ENCODE measurements at regions not wholly inside any gene's neighbourhood (a gene's known extent, or its start where the extent isn't known, plus 50 kb on each side); places are given as distances from the start of the nearest gene placed in this dataset.
"Not testable (repeated sequence)": the region's sequence is repeated elsewhere in the genome, so short reads cannot be mapped to it uniquely, and the experiment has no call there.

GRCh38 chr12:131213896-131214442 is 260.3 kb downstream of the ADGRD1 start:
- no peak for DNase-seq (ENCODE audit: low spot score)

DNA sequence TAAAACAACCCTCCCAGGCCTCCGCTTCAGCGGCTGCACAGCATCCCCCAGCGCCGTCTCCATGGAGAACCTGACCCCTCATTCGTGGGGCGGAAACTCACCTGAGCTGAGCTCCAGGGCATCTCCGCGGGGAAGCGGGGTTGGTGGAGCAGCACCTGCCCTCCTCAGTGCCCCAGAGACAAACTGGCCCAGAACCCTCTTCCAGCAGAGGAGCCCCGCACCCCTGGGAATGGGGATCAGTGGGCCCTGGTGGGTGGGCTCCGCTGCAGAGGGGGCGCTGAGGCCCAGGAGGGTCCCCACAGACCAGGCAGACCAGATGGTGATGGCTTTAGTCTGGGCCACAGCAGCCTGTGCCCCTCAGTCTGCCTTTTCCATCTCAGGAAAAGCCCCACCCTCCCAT is 261.2 kb downstream of the ADGRD1 start:
- not testable (repeated sequence) for DNase-seq (ENCODE audit: low spot score)

GRCh38 chr12:131216587-131216986 is 262.9 kb downstream of the ADGRD1 start:
- DNase-seq (ENCODE audit: low spot score), result not testable (repeated sequence)

DNA sequence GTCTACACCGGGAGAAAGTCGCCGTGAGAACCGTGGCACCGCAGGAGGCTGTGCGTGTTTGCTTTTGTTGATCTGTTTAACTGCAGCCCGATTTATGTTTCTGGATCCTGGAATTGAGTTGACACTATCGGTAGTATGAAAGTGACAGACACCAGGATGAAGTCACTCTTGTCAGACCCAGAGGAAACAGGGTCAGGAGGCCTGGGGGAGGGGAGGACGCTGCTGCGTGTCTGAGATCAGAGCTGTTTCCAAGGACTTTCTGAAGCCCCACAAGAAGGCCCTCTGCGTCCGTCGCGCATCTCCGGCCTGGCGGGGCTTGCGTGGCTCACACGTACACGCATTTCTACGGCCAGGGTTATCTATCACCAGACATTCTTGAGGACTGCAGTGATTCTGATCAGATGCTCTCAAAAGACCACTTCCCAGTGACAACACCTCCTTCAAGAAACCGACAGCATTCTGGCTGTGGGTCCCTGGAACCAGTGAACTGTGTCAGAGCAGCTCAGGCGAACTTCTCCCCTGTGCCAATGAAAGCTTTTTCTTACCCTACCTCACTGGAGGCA is 263.4 kb downstream of the ADGRD1 start:
- DNase-seq (ENCODE audit: low spot score), result no peak

- no peak for DNase-seq (ENCODE audit: low spot score)
Measured at GRCh38 chr12:131218026-131218922, 264.6 kb downstream of the ADGRD1 start.

DNA sequence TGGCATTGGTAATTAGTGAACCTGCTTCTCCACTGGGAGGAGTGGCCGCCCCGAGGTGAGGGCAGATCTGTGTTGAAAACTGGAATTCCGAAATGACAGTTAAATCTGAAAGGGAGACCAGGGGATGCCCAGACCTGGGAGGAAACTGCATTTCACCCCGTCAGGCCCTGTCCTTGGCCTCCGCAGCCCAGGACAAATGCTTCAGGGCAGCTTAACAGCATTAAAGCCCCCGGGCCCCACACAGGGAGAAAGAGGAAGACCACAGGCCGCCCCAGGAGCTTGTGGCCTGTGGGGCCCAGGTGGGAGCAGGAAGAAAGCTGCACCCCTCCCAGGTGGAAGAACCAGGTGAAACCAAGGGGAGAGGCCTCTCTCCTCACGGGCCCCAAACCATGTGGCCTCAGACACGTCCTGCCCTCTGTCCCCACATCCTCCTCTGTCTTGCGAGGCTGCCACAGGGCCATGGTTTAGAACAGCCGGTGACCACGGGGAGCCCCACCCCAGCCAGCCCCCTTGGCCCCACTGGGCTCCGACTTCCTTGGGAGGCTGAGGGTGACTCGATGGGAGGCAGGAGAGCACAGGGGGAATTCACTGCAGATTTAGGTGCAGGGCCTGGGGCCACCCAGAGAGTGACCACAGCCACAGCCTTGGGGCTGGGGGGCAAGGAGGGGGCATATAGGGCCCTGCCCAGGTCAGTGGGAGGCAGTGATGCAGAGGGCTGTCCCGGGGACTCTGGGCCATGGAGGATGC is 265.4 kb downstream of the ADGRD1 start:
- DNase-seq (ENCODE audit: low spot score), result no peak

GRCh38 chr12:131219670-131220330 is 266.1 kb downstream of the ADGRD1 start:
- no peak for DNase-seq (ENCODE audit: low spot score)

DNA sequence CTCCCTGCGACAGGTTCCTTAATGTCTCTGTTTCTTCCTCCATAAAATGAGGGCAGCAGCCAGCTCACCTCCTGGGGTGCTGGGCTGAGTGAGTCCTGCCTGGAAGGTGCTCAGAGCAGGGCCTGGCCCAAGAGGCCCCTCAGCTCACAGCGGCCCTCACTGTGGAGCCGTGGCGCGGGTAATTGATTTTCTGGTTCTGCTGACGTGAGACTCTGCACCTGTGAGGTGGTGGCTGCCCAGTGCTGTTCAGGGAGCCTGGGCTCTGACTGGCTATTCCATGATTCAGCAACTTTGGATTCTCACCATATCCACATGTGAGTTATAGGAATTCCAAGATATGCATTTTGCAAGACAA is 266.6 kb downstream of the ADGRD1 start:
- DNase-seq (ENCODE audit: low spot score), result no peak

- DNase-seq (ENCODE audit: low spot score), result no peak
Measured at GRCh38 chr12:131221061-131221956, 267.6 kb downstream of the ADGRD1 start.

DNA sequence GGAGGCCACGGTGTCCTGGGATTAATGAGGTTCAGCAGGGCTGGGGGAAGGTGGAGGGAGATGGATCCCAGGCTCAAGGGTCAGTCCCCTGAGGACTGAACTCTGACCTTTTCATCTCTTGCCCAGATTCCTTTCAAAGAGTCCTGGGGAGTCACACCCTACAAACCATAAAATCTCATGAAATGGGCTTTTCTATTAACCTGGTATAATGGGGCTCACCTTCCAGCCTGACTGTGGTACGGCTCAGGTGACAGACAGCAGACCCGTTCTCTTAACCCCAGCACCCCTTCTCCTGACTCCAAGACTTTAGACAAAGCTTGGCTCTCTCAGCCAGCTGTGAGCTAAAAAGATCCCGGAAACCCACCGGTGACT is 268.2 kb downstream of the ADGRD1 start:
- no peak for DNase-seq (ENCODE audit: low spot score)

DNA sequence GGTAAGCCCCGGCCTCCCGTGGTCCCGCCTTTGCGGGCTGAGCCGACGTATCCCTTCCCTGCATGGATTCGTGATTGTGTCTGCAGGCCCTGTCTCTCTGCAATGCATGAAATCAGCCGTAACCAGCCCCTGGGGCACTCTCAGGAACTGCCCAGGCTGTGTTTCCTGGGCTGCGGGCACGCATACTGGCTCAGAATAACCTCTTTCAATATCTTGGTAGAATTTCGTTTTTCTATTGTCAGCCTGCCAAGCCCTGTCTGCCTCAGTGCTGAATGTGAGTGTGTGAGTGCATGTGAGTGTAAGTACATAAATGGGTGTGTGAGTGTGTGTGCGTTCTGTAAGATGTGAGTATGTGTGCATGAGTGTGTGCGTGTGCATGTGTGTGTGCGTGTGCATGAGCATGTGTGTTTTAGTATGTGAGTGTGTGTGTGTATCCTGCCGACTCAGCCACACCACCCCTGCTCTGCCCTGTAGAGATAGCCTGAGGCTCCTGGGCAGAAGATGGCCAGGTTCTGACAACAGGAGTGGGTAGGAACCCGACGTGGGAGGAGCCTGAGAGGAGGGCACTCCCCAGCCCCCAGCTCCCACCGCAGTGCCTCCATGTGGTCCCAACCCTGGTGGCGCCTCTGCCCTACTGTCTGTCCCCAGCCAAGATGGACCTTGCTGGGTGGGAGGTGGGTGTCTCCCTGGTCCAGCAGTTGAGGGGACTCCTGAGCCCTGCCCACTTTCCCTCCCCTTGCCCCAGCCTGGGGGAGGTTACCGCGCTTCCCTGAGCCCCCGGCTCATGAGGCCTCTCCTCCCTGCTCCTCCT is 268.8 kb downstream of the ADGRD1 start:
- no peak for DNase-seq (ENCODE audit: low spot score)

DNA sequence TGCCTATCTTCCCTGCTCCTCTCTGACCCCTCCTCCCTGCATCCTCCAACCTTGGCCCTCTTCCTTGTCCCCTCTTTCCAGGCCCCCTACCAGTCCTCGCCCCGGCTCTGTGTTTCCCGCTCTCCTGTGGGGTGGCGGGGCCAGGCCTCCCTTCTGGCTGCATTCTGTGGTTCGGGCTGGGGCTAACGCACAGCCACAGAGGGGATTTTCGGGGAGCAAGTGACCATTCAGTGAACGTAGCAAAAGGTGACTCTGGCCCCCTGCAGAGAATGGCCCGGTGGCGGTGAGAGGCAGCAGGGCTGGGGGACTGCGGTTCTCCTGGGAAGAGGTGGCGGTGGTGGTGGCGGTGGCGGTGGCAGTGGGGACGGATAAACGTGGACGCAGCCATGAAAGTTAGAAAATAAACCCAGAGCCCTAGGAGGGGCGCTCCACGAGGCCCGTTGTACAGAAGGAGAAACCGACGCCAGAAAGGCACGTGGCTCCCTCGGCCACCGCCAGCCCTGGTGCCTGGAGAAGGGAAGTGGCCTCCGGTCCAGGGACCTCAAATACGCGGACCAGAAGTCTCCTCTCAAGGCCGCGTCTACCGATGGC is 269.6 kb downstream of the ADGRD1 start:
- no peak for DNase-seq (ENCODE audit: low spot score)

DNA sequence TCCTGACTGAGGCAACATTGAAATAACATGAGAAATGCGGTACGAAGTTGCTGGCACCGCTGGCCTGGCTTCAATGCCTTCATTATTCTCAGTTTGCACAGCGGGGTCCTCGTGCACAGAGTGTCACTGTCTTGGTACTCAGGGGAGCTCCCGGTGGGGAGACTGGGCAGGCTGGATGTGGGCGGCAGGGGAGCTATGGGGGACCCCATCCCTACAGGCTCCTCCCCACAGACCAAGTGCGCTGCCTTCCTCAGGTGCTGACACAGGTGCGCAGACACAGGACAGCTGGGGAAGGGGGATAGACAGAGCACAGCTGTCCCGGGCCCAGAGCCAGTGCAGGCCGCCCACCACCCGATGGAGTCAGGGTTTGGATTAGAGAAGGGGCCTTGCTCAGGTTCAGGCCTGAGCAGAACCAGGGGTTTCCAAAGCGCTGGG is 270.1 kb downstream of the ADGRD1 start:
- DNase-seq (ENCODE audit: low spot score), result no peak

DNA sequence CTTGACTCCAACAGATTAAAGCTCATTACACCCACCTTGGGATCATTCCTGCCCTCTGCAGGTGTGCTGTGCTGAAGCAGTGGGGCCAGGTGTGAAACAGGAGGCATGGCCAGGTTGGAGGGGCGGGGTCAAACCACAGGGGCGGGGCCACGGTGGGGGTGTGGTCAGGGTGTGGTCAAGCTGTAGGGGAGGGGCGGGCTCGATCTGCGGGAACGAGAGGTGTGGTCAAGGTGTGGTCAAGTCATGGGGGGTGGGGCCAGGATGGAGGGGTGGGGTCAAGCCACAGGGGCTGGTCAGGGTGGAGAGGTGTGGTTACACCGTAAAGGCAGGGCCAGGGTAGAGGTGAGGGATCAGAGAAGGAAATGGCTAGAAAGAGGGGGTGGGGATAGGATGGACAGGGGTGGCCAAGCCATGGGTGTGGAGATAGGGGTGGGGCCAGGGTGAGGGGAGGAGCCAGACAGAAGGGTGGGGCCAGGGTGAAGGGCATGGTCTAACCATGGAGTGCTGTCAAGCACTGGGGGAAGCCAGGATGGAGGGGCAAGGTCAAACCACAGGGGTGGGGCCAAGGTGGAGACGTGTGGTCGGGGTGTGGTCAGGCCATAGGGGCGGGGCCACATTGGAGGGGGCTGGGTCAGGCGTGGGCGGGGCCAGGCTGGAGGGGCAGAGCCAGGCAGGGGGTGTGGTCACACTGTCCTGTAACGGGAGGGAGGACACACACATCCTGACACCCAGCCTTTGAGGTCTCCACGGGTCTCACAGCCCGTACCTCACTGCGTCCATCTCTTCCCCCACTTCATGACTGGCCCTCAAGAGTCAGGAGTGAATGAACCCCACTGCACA is 270.7 kb downstream of the ADGRD1 start:
- not testable (repeated sequence) for DNase-seq (ENCODE audit: low spot score)

- not testable (repeated sequence) for DNase-seq (ENCODE audit: low spot score)
Measured at GRCh38 chr12:131225066-131225380, 271.3 kb downstream of the ADGRD1 start.

GRCh38 chr12:131226345-131227265 is 272.9 kb downstream of the ADGRD1 start:
- no peak for DNase-seq (ENCODE audit: low spot score)

- DNase-seq (ENCODE audit: low spot score), result not testable (repeated sequence)
Measured at GRCh38 chr12:131227641-131228040, 273.9 kb downstream of the ADGRD1 start.

DNA sequence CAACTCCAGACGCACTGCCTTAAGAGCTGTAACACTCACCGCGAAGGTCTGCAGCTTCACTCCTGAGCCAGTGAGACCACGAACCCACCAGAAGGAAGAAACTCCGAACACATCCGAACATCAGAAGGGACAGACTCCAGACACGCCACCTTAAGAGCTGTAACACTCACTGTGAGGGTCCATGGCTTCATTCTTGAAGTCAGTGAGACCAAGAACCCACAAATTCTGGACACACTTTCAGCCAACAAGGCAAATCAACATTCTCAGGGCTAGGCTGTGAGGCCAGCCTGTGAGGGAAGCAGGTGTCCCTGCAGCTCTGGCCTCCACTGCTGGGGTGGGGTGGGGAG is 275.3 kb downstream of the ADGRD1 start:
- not testable (repeated sequence) for DNase-seq (ENCODE audit: low spot score)
